Mucosa of descending colon (tissue), 3 donors: ENCODE measurements at regions not wholly inside any gene's neighbourhood (a gene's known extent, or its start where the extent isn't known, plus 50 kb on each side); places are given as distances from the start of the nearest gene placed in this dataset.

Experiments
- ATAC-seq: fragments of 200-7000 bp; cut with Tn5 transposase; one replicate; pipeline ENCODE4 v1.9.1; 2020; ENCODE audit warnings: mild to moderate bottlenecking, moderate library complexity
- DNase-seq, 3 donors: peaks; one replicate each; pipeline ENCODE4 v3.0.0-alpha.2; 2020
- H3K36me3 ChIP-seq: fragments of 200-600 bp; one replicate; pipeline ENCODE4 v1.8.0; 2021; ENCODE audit warnings: low read depth, mild to moderate bottlenecking
- H3K4me1 ChIP-seq: fragments of 200-600 bp; one replicate; pipeline ENCODE4 v1.8.0; 2021; ENCODE audit warnings: low read depth, mild to moderate bottlenecking
- H3K4me3 ChIP-seq: fragments of 200-600 bp; one replicate; pipeline ENCODE4 v1.8.0; 2021; ENCODE audit warnings: mild to moderate bottlenecking
- H3K9me3 ChIP-seq: fragments of 200-600 bp; one replicate; pipeline ENCODE4 v1.8.0; 2021; ENCODE audit warnings: mild to moderate bottlenecking
- CTCF ChIP-seq: fragments of 200-600 bp; IDR thresholded peaks from one replicate; pipeline ENCODE4 v1.8.0; 2022; ENCODE audit warnings: antibody characterized with exemption, mild to moderate bottlenecking
- intact Hi-C, 2 donors: fragments of 100-400 bp; cut with DNase I in 1 of 2; cut with micrococcal nuclease in 1 of 2; formaldehyde crosslinking; loops; one replicate each; pipeline versions ENCODE4 v1.11.0 to v1.11.1; 2022; cut with DNase I, micrococcal nuclease
- donor health status: DM: no; HTN: no; CAD: no; lungs with moderate emphysema.
- donor health status: DM: no; HTN: no; CAD: no.
- donor health status: DM: no; HTN: yes; CAD: no.

GRCh38 chr6:147855803-147856482 lies 347.5 kb downstream of the SAMD5 start:
- intact Hi-C loops: no loop called here
- no peak for ATAC-seq
- no peaks in the 10 kb centered on the region for H3K9me3 ChIP-seq
- no peak for TF ChIP-seq CTCF
- no peak for DNase-seq
- H3K4me1 ChIP-seq: no peaks in the 10 kb centered on the region
- no peak overlapping the region for H3K4me3 ChIP-seq
- no peaks in the 10 kb centered on the region for H3K36me3 ChIP-seq

- ATAC-seq (no peak), DNase-seq (no peak)
- Histone ChIP-seq H3K4me3 (no peak overlapping the region), H3K36me3 (no peaks in the 10 kb centered on the region), H3K4me1 (no peaks in the 10 kb centered on the region), H3K9me3 (no peaks in the 10 kb centered on the region)
- no peak for TF ChIP-seq CTCF
- intact Hi-C loops: no loop called here
Measured at GRCh38 chr6:147856687-147857086, 348.2 kb downstream of the SAMD5 start.

GRCh38 chr6:147858421-147858820 lies 349.9 kb downstream of the SAMD5 start:
- TF ChIP-seq CTCF: no peak
- H3K4me3 ChIP-seq: no peak overlapping the region
- H3K4me1 ChIP-seq: no peaks in the 10 kb centered on the region
- no peaks in the 10 kb centered on the region for H3K9me3 ChIP-seq
- intact Hi-C loops: no loop called here
- no peaks in the 10 kb centered on the region for H3K36me3 ChIP-seq
- no peak for ATAC-seq
- DNase-seq: no peak

GRCh38 chr6:147859071-147859470 lies 350.6 kb downstream of the SAMD5 start:
- H3K4me1 ChIP-seq: no peaks in the 10 kb centered on the region
- intact Hi-C loops: no loop called here
- no peaks in the 10 kb centered on the region for H3K36me3 ChIP-seq
- no peaks in the 10 kb centered on the region for H3K9me3 ChIP-seq
- no peak overlapping the region for H3K4me3 ChIP-seq
- no peak for DNase-seq
- no peak for ATAC-seq
- no peak for TF ChIP-seq CTCF

GRCh38 chr6:147861696-147862095 lies 353.2 kb downstream of the SAMD5 start:
- ATAC-seq (no peak), DNase-seq (no peak)
- Histone ChIP-seq H3K4me3 (no peak overlapping the region), H3K4me1 (no peaks in the 10 kb centered on the region), H3K9me3 (no peaks in the 10 kb centered on the region), H3K36me3 (no peaks in the 10 kb centered on the region)
- intact Hi-C loops: no loop called here
- no peak for TF ChIP-seq CTCF
